Erythroblast (primary cell): ENCODE measurements at regions not wholly inside any gene's neighbourhood (a gene's known extent, or its start where the extent isn't known, plus 50 kb on each side); places are given as distances from the start of the nearest gene placed in this dataset.
A peak's percentile ranks its signal among the peaks of the same experiment; 100 is the strongest.

Experiments
- DNase-seq, 2 experiments: peaks; one replicate each; lab custom pipeline; 2025; lab: John Stamatoyannopoulos, UW
- GATA1 ChIP-seq: IDR thresholded peaks from 2 replicates; pipeline ENCODE4 v1.6.1; 2011; ENCODE audit warnings: low read depth, mild to moderate bottlenecking, control low read depth, low read length, moderate library complexity
- POLR2A ChIP-seq: IDR thresholded peaks from 2 replicates; pipeline ENCODE4 v1.6.1; 2011; ENCODE audit warnings: mild to moderate bottlenecking, low read length

GRCh38 chrX:80098038-80098437 is 83.5 kb downstream of the TBX22 start:
- no peak for DNase-seq
- TF ChIP-seq GATA1 (no peak), POLR2A (no peak)

DNA sequence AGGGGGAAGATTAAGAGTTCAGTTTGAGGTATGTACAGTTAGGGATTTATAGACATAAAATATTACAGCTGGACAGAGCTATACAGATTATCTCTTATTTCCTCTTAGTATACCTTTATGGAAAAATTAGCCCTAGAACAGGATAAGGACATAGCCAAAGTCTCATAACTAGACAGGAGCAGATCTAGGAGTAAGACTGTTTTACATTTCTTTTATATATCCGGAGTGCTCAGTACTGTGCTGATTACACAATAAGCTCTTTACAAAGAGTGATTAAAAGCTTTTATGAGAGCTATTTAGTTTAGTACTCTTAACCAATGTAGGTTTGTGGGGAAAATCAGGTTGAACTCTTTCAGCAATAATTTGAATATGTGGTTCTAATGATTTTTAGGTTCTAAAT is 105.8 kb downstream of the TBX22 start:
- no peak for DNase-seq
- TF ChIP-seq POLR2A (no peak), GATA1 (no peak)

DNA sequence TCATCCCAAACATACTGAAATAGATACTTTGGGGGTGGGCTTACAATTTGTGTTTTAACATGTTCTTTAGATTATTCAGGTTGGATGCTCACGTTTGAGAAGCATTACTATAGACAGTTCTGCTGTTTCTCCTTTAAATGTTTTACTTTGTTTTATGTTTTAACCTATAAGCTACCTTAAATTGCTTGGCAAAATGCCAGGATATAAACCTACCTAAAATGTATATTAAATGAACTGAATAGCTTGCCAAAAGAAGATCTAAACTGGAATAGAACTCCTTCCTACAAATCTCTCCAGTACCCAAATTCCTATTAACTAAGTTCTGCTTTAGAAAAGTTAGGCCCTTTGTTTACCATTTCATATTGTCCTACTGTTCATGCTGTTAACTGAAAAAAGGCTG is 124.4 kb downstream of the TBX22 start:
- TF ChIP-seq POLR2A (no peak), GATA1 (no peak)
- no peak for DNase-seq

DNA sequence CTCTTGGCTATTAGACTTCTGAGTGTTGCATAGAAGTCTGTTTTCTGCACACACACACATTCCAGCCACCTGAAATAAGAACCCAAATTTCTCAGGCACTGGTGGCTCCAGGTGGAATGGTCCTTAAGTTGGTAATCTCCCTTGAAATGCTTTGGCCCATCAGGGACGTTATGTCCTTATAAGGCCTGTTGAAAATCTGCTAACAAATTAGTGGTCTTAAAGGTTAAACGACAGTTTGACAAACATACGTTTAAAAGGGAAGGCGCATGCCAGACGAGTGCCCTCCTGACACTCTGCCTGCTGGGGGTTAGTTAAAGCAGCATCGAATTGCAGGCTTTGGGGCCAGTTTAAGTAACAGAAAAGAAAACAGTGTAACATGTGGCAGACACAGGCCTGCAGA is 125.0 kb downstream of the TBX22 start:
- no peak for TF ChIP-seq POLR2A
- no peak for TF ChIP-seq GATA1
- no peak for DNase-seq

DNA sequence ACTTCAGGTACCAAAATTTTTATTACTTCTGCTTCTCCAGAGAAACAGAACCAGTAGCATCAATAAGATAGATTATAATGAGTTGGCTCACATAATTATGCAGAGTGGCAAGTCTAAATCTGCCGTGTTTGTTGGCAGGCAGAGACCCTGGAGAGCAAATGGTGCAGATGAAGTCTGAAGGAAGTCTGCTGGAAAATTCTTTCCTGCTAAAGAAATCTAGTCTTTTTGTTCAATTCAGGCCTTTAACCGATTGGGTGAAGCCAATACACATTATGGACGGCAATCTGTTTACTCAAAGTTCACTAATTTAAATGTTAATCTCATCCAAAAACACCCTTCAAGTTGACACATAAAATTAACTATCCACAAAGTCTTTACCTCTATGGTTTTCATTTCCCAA is 156.0 kb downstream of the TBX22 start:
- no peak for TF ChIP-seq POLR2A
- no peak for TF ChIP-seq GATA1
- no peak for DNase-seq

DNA sequence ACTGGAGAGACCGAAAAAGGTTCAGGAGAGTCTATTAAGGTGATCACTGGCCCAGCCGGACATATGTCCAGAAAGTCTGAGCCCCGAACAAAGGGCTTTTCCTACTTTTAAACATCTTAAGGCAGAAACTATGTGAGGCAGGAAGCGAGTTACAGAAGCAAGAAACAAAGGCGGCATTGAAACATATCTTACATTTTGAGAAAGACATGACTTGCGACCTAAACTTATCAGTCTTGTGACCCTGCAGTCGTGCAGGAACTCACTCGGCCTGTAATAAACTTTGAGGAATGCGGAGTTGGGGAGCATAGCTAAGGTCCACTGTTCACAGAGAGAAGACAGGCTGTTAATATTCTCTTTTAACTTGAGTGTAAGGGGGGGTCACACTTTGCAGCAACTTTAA is 158.7 kb downstream of the TBX22 start:
- TF ChIP-seq POLR2A (no peak), GATA1 (no peak)
- DNase-seq, result no peak

DNA sequence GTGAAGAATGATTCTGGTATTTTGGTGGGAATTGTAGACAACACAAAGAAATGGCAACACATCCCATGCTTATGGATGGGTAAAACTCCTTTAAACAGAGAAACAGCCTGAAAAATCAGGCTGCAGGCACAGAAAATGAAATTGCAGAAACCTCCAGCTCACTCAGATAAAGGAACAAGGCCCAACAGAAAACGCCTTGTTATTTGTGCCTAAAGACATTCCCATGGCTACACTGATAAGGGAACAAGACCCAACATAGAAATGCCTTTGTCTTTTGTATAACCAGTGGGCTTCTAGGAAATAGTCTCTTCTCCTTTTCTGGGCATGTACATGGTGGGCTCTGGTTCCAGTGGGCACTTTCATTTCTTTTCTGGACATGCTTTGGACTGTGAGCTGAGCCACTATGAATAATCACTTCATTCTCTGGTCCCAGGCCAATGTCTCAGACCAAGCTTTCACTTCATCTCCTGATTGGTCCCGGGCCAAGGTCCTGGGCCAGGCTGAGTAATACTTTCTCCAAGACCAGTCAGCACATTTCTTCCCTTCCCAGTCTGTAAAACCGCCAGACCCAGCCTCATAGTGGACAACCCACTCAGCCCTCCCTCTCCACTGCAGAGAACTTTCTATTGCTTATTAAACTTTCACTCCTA is 160.5 kb downstream of the TBX22 start:
- no peak for TF ChIP-seq GATA1
- TF ChIP-seq POLR2A, result no peak
- no peak for DNase-seq

DNA sequence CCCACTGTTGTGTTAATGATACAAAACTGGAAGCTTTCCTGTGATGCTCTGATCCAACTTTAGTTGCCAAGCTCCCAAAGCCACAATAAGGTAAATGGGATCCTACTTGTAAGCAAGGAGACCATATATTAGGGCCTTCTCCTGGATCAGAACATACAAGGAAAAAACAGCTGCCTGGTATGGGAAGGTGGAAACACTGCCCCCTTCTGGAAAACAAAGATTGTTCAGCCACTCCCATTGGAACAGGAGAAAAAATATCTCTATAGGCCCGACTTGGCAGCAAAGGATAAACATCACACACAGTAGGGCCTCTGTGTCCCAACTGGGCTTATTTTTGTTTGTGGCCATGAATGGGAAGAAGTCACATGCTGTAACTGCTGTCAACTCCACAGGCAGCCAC is 166.5 kb downstream of the TBX22 start:
- DNase-seq, result peak; percentile 0 to 5
- TF ChIP-seq POLR2A (no peak), GATA1 (no peak)

- TF ChIP-seq POLR2A, result no peak
- TF ChIP-seq GATA1, result no peak
- DNase-seq, result no peak
These were observed 170.3 kb downstream of the TBX22 start for GRCh38 chrX:80184854-80185253.

DNA sequence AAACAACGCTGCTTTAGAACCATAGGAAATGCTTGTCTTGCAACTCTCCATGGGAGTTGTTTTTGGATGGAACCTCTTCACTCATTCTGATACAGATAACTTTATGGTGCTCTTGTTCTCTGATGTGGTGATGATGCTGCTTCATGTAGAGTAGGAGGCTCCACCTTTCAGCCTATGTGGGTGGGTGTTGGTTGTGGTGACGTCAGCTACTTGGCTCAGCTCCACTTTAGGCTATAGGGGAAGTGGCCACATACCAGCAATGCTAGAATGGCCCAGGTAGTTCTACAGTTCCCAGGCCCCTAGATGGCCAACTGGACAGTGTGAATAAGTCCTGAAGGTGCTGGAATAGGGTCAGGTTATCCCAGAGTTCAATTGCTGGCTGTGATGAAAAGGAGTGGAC is 192.1 kb downstream of the TBX22 start:
- no peak for DNase-seq
- no peak for TF ChIP-seq POLR2A

DNA sequence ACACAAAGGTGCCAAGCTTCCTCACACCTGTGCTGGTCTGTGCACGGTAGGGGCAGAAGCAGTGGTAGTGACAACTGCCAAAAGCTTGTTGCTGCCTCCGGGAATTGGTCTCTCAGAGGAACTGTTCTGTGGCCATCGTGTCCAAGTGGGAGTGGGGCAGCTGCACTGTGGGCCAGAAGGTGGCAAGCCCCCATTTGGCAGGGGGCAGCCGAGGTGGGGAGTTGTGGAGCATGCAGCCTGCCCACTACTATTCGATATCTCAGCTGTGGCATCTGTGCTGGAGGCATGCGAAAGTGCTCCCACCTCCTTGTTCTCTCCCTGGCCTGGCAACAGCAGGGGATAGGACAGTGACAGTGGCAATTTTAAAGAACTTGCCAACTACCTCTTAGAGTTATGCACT is 192.8 kb downstream of the TBX22 start:
- TF ChIP-seq POLR2A (no peak), GATA1 (no peak)
- DNase-seq, result no peak

- TF ChIP-seq GATA1 (no peak), POLR2A (no peak)
- DNase-seq, result peak in 1 of 2 experiments; percentile 1
These were observed 201.5 kb downstream of the TBX22 start for GRCh38 chrX:80216086-80216485.

DNA sequence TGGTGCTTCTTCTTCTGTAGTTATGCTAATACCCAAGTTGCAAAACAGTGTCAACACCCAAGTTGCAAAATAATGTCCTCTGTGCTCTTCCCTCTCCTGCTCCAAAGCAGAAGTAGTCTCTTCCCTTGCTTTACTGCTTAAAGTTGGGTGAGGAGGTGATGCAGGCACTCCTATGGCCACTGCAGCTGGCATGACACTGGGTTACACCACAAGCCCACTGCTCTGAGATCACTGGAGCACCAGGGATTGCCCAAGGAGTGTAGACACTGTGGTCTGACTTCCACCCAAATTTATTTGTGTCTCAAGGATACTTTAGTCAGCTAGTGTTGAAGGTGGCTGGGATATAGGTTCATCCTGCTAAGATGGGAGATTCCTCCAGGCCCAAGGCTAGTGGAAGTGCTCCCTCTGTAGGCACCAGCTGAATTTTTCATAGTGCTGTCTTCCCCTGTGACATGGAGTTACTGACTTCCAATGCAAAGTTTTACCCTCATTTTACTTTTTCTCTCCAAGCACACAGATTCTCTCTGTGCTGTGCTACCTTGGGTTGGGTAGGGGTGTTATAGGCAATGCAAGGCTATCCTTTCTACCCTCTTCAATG is 196.2 kb upstream of the TENT5D start:
- peak in 1 of 2 experiments; percentile 0 for DNase-seq
- no peak for TF ChIP-seq POLR2A
- no peak for TF ChIP-seq GATA1

- TF ChIP-seq POLR2A (no peak), GATA1 (no peak)
- no peak for DNase-seq
These were observed 190.6 kb upstream of the TENT5D start for GRCh38 chrX:80229626-80230025.

- DNase-seq, result peak; percentile 0
- TF ChIP-seq POLR2A (no peak), GATA1 (no peak)
These were observed 183.2 kb upstream of the TENT5D start for GRCh38 chrX:80237072-80237471.
